A673 (cell line): ENCODE measurements at regions not wholly inside any gene's neighbourhood (a gene's known extent, or its start where the extent isn't known, plus 50 kb on each side); places are given as distances from the start of the nearest gene placed in this dataset.

ENCODE experiments used
- EZH2 ChIP-seq: fragments of 200-600 bp; sonication (generic); IDR thresholded peaks from 2 replicates; pipeline ENCODE4 v1.6.1; 2017; ENCODE audit warnings: borderline replicate concordance, low read depth, mild to moderate bottlenecking, mixed read lengths, antibody characterized with exemption, low read length; ENCODE audit not compliant: poor library complexity, severe bottlenecking
- TF ChIP-seq, protein P1 (sequence below): fragments of 300-800, 200-600 bp; sonication (generic); conservative IDR thresholded peaks from 2 replicates; pipeline ENCODE4 v1.5.1; 2017; ENCODE audit warnings: low read depth, mild to moderate bottlenecking, antibody characterized with exemption, low read length, moderate library complexity, mixed read lengths

DNA sequence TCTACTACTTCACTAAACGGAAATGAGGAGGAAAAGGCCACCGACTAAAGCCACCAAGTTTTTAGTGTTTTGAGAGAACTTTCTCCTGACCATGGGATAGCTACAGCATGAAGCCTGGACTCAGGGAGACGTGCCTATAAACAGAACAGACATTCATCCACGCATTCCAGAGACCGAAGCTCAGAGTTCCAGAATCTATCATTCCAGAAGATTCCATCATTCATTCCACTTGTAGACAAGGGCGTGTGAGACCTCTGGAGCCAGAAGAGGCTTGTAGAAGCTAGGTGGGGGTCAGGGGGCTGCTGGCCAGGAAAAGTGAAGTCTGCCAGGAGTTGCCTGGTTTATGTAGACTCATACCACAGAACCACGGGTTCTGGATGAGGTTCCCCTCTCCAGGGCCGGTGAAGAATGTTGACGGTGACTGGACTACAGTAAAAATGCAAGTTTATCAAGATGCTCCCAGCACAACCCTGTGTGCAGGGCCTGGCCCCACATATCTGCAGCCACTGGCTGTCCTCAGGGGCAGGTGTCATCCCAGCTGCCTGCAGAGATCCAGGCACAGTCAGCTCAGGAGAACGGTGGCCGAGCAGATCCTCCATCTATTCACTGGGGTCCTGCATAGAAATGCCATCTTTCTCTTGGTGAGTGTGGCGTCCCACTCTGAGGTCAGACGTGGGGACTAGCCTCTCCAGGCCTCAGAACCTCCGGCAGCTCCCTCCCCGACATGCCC lies 215.7 kb downstream of the USP6NL start:
- TF ChIP-seq, protein P1, sequence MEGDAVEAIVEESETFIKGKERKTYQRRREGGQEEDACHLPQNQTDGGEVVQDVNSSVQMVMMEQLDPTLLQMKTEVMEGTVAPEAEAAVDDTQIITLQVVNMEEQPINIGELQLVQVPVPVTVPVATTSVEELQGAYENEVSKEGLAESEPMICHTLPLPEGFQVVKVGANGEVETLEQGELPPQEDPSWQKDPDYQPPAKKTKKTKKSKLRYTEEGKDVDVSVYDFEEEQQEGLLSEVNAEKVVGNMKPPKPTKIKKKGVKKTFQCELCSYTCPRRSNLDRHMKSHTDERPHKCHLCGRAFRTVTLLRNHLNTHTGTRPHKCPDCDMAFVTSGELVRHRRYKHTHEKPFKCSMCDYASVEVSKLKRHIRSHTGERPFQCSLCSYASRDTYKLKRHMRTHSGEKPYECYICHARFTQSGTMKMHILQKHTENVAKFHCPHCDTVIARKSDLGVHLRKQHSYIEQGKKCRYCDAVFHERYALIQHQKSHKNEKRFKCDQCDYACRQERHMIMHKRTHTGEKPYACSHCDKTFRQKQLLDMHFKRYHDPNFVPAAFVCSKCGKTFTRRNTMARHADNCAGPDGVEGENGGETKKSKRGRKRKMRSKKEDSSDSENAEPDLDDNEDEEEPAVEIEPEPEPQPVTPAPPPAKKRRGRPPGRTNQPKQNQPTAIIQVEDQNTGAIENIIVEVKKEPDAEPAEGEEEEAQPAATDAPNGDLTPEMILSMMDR, result no peak
- no peak for TF ChIP-seq EZH2
